Immature natural killer cell (primary cell): ENCODE measurements at regions not wholly inside any gene's neighbourhood (a gene's known extent, or its start where the extent isn't known, plus 50 kb on each side); places are given as distances from the start of the nearest gene placed in this dataset.
A peak's percentile ranks its signal among the peaks of the same experiment; 100 is the strongest.

Experiments used
- DNase-seq, 3 donors: peaks; one replicate each; pipeline ENCODE4 v3.0.0; 2022; ENCODE audit warnings: mixed read lengths in 1 of 3
- H3K27ac Mint-ChIP-seq, 6 donors: one replicate each; pipeline ENCODE4 v1.8.0; 2020; ENCODE audit warnings: mixed read lengths in 6 of 6, mild to moderate bottlenecking in 5 of 6, inconsistent platforms in 4 of 6, moderate library complexity in 3 of 6
- H3K27me3 Mint-ChIP-seq, 3 donors: one replicate each; pipeline ENCODE4 v1.8.0; 2020 to 2021; ENCODE audit warnings: low read depth in 3 of 3, mild to moderate bottlenecking in 3 of 3, mixed read lengths in 3 of 3, moderate library complexity in 3 of 3, inconsistent platforms in 1 of 3
- H3K36me3 Mint-ChIP-seq, 3 donors: one replicate each; pipeline ENCODE4 v1.8.0; 2020; ENCODE audit warnings: mixed read lengths in 3 of 3, inconsistent platforms in 2 of 3, mild to moderate bottlenecking in 2 of 3
- H3K4me1 Mint-ChIP-seq, 2 donors: one replicate each; pipeline ENCODE4 v1.8.0; 2020; ENCODE audit warnings: inconsistent platforms in 2 of 2, mild to moderate bottlenecking in 2 of 2, mixed read lengths in 2 of 2, moderate library complexity in 1 of 2
- H3K4me3 Mint-ChIP-seq, 5 donors: one replicate each; pipeline ENCODE4 v1.8.0; 2020; ENCODE audit warnings: mild to moderate bottlenecking in 5 of 5, mixed read lengths in 5 of 5, inconsistent platforms in 3 of 5, moderate library complexity in 3 of 5
- H3K9me3 Mint-ChIP-seq, 6 donors: one replicate each; pipeline ENCODE4 v1.8.0; 2020; ENCODE audit warnings: mild to moderate bottlenecking in 6 of 6, mixed read lengths in 6 of 6, inconsistent platforms in 4 of 6, moderate library complexity in 3 of 6

DNA sequence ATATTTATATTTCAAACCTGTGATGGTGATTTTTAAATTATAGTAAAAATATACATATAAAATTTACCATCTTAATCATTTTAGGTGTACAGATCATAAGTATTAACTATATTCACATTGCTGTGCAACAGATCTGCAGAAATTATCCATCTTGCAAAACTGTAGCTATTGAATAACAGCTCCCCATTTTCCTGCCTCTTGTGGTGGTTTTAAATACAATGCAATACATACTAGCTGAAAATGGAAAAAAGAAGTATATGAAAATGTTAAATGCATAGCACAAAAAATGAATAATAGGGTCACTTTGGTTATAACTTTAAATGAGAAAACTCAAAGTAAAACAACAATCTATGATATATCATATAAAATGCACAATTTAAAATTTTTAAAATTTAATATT, 130.9 kb upstream of the VPREB1 start:
- DNase-seq = no peak
- Mint-ChIP-seq H3K27ac (no peak overlapping the region), H3K4me1 (peaks cover 5 to 7% of the 10 kb centered on the region in 2 donors), H3K27me3 (peaks cover 0 to 8% (median 2%) of the 10 kb centered on the region in 3 donors), H3K36me3 (no peaks in the 10 kb centered on the region), H3K9me3 (no peaks in the 10 kb centered on the region), H3K4me3 (no peak overlapping the region)

DNA sequence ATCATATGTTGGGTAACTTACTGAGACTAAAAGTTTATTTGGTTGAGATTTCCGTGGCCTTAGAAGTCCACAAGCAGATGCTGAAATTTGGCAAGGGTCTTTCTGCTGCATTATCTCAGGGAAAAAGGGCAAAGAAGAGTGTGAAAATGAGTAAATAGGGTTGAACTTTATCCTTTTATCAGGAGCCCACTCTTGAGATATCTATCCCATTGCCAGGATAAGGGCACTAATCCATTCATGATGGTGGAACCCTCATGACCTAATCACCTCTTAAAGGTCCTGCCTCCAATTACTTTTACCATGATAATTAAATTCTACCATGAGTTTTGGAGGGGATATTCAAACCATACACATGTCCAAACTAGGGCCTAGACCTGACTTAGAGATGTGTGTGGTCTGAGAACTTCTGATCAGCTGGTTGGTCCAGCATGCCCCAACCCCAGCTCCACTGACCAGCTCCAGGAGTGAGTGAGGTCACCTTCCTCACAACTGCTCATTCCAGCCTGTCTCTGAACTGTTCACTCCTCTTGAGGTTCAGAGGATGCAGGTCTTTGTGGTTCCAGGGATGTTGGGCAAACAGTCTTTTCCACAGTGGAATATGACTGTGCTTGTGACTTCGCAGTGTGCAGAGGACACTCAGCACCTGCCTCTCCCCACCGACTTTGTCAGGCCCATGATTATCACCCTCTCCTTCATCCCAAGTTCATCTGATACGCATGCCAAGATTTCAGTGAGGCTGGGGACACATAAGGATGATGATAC, 130.1 kb upstream of the TOP3B start:
- H3K9me3 Mint-ChIP-seq = no peaks in the 10 kb centered on the region
- H3K27ac Mint-ChIP-seq = peak overlapping the region in 1 of 6 donors; percentile 12
- H3K4me1 Mint-ChIP-seq = peaks cover 0 to 7% of the 10 kb centered on the region in 2 donors
- H3K36me3 Mint-ChIP-seq = no peaks in the 10 kb centered on the region
- no peak overlapping the region for H3K4me3 Mint-ChIP-seq
- DNase-seq = no peak
- peaks cover 0 to 6% (median 0%) of the 10 kb centered on the region in 3 donors for H3K27me3 Mint-ChIP-seq

DNA sequence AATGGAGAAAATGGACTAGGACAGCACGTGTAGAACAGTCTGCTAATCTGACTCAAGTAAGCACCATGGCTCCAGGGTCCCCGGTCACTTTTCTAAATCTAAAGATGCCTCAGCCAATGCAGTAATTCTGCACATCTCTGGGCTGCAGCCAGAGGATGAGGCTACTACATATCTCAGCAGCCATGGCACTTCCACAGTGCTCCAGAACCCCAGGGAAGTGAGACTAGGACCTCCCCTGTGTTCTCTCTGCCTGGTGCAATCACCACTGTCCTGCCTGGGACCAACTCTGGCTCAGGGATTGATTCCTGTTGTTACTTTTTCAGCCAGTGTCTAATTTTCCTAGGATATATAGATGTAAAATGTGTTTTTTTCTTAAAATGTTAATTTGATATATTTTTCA, 129.4 kb upstream of the TOP3B start:
- peak overlapping the region in 1 of 6 donors; percentile 44 for H3K27ac Mint-ChIP-seq

DNA sequence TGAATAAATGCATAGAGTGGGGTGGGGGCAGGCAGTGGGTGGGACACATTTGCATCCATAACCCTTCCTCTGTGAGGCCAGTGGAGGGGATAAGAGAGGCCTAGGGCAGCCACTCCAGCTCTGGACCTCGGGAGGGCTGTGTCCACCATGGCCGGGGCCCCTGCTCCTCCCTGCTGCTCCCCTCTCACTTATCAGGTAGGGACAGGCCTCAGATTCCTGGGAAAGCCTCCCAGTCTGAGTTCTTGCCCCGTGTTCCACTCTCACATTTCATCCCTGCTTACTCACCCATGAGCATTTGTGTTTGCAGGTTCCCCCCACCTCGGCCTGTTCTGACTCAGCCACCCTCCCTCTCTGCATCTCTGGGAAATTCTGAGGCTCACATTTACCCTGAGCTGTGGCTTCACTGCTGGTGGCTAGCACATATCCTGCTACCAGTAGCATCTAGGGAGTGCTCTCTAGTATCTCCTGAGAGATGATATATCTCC, 128.7 kb upstream of the TOP3B start:
- Mint-ChIP-seq H3K4me3 (peak overlapping the region in 1 of 5 donors; percentile 53), H3K4me1 (peaks cover 0 to 7% of the 10 kb centered on the region in 2 donors)
- DNase-seq = no peak

More for the DNA sequence above, 129.4 kb upstream of the TOP3B start:
- no peaks in the 10 kb centered on the region for H3K36me3 Mint-ChIP-seq
- no peaks in the 10 kb centered on the region for H3K9me3 Mint-ChIP-seq
- no peak overlapping the region for H3K4me3 Mint-ChIP-seq
- peaks cover 0 to 7% of the 10 kb centered on the region in 2 donors for H3K4me1 Mint-ChIP-seq
- H3K27me3 Mint-ChIP-seq = peaks cover 0 to 6% (median 0%) of the 10 kb centered on the region in 3 donors
- DNase-seq = no peak

DNA sequence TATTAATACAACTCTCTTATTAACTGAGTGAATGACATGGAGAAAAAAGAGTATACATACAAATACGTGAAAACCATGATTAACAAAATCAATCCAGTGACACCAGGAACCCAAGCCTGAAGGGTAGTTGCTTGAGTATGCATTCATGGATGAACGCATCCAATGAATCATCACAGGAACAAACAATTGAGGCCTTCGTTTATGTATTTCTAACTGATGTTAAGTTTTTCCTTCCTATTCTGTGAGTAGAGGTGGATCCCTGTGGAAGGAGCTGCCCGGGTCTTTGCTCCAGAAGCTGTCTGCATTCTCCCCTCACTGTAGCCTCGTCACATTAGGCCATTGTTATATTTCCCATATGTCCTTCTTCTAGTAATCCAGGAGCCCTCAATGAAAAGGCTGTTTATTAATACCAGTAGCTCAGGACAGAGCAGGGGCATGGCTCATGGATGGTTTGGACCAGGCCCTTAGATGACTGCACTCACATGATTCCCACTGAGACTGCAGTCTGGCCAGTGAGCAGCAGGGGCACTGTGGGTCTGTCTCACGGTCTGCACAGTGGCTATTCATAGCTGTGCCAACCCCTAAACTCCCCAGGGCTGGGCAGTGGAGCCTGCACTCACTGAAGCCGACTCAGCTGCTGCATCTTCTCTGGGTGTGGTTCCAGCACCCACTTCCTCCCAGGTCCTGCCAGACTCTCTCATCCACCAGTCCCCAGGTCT, 128.1 kb upstream of the TOP3B start:
- peak overlapping the region in 1 of 6 donors; percentile 30 for H3K27ac Mint-ChIP-seq
- peaks cover 0 to 7% of the 10 kb centered on the region in 2 donors for H3K4me1 Mint-ChIP-seq
- no peaks in the 10 kb centered on the region for H3K9me3 Mint-ChIP-seq
- peaks cover 0 to 9% (median 0%) of the 10 kb centered on the region in 3 donors for H3K27me3 Mint-ChIP-seq
- peak in 1 of 3 donors; percentile 6 for DNase-seq
- H3K4me3 Mint-ChIP-seq = no peak overlapping the region
- H3K36me3 Mint-ChIP-seq = no peaks in the 10 kb centered on the region

More for the DNA sequence above, 128.7 kb upstream of the TOP3B start:
- peaks cover 0 to 9% (median 0%) of the 10 kb centered on the region in 3 donors for H3K27me3 Mint-ChIP-seq
- H3K9me3 Mint-ChIP-seq = no peaks in the 10 kb centered on the region
- H3K36me3 Mint-ChIP-seq = no peaks in the 10 kb centered on the region
- H3K27ac Mint-ChIP-seq = peak overlapping the region in 2 of 6 donors; percentile 44 to 61

DNA sequence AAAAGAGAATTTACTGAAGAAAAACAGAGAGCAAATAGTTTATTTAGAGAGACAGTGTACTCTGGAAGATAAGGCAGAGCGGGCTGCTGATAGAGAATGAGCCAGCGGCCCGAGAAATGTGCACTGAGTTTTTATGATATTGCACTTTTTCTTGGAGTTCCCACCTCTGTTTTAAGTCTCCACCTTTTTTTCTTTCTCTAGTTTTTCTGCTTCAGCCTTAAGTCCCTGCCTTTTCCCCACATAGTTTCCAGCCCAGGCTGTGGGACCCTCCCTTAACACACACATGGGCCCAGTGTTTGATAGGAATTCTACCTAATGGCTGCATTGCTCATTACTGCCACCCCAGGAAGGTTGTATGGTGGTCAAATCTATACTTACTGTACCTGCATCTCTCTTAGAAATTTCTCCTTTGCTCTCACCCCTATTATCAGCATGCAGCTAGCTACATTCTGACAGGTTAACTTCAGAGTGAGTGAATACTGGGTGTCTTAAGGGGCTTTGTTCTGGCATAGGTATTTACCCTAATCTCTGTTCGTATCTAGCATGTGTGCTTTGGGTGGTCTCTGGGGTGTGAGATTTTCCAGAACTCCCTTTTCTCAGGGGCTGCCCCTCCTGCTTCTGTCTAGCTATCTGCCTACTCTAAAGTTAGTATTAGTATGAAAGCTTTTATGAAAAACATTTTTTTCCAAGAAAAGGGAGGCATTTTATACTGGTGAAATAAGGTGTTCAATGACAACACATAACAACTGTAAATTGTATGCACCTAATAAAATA, 127.3 kb upstream of the TOP3B start:
- Mint-ChIP-seq H3K36me3 (no peaks in the 10 kb centered on the region), H3K4me3 (no peak overlapping the region), H3K27me3 (peaks cover 0 to 9% (median 0%) of the 10 kb centered on the region in 3 donors), H3K27ac (no peak overlapping the region), H3K9me3 (no peaks in the 10 kb centered on the region), H3K4me1 (peaks cover 0 to 7% of the 10 kb centered on the region in 2 donors)
- no peak for DNase-seq

DNA sequence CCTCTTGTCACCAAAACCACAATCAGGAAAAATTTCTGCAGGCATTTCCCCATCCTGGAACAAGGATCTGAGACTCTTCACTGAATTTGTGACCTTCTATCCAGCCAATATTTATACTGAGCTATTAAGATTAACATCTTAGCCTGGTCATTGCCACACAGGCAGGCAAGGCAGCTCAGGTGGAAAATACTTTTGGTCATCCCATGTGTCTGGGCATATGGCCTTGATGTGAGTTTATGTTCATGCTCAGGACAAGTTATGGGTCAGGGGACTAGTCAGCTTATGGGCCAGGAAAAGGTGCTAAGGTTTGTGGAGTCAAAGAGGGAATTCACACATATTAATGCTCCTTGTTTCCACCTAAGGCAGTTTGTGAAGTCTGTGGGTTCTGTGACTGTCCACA, 124.3 kb upstream of the TOP3B start:
- H3K36me3 Mint-ChIP-seq = no peaks in the 10 kb centered on the region

DNA sequence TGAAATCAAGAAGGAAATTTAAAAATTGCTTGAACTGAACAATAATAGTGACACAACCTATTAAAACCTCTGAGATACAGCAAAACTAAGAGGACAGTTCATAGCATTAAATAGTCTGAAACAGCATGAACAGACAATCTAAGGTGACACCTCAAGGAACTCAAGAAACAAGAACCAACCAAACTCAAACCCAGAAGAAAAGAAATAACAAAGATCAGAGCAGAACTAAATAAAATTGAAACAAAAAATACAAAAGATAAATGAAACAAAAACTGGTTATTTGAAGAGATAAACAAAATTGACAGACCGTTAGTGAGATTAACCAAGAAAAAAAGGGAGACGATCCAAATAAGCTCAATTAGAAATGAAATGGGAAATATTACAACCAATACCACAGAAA, 122.8 kb upstream of the TOP3B start:
- H3K36me3 Mint-ChIP-seq = no peaks in the 10 kb centered on the region
- H3K9me3 Mint-ChIP-seq = no peaks in the 10 kb centered on the region
- no peak overlapping the region for H3K4me3 Mint-ChIP-seq
- H3K4me1 Mint-ChIP-seq = no peaks in the 10 kb centered on the region
- peaks cover 0 to 5% (median 0%) of the 10 kb centered on the region in 3 donors for H3K27me3 Mint-ChIP-seq
- no peak for DNase-seq
- H3K27ac Mint-ChIP-seq = no peak overlapping the region

More for the DNA sequence above, 124.3 kb upstream of the TOP3B start:
- no peak overlapping the region for H3K4me3 Mint-ChIP-seq
- DNase-seq = no peak
- H3K9me3 Mint-ChIP-seq = no peaks in the 10 kb centered on the region
- peaks cover 0 to 7% of the 10 kb centered on the region in 2 donors for H3K4me1 Mint-ChIP-seq
- H3K27ac Mint-ChIP-seq = no peak overlapping the region
- peaks cover 0 to 6% (median 0%) of the 10 kb centered on the region in 3 donors for H3K27me3 Mint-ChIP-seq

DNA sequence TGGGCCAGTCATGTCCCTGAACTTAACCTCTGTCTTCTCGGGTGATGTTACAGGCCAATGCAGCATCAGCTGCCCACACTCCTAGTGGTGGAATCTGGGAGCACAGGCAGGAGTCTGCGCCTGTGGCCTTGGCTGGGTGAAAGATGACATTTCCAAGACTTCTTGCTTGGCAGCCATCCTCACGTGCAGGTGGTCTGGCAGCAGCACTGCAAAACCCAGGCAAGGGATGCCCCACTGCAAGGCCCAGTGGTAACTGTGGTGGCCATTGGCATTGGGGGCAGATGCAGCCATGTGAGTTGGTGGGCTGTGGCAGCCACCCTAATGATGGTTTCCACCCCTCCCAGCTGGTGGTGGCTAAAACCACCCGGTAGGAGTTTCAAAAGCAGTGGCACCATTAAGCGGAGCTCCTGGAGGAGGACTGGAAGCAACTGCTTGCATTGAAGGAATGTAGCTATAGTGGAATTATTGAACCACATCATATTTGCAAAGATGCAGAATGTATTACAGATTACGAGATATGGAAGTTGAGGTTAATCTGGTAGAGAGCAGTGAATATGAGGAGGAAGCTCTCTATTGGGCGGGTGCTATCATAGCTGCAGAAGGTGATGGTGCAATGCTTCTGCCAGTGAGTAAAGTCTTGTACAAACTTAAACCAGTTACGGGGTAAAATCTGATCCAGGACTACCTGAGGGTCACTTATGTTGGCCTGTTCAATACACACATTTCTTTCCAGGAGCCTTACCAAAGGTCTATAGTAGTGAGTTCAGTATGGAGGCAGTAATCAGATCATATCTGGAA, 120.7 kb upstream of the TOP3B start:
- Mint-ChIP-seq H3K27me3 (peaks cover 0 to 7% (median 0%) of the 10 kb centered on the region in 3 donors), H3K36me3 (no peaks in the 10 kb centered on the region), H3K4me3 (no peak overlapping the region), H3K4me1 (no peaks in the 10 kb centered on the region), H3K27ac (no peak overlapping the region), H3K9me3 (no peaks in the 10 kb centered on the region)
- no peak for DNase-seq

DNA sequence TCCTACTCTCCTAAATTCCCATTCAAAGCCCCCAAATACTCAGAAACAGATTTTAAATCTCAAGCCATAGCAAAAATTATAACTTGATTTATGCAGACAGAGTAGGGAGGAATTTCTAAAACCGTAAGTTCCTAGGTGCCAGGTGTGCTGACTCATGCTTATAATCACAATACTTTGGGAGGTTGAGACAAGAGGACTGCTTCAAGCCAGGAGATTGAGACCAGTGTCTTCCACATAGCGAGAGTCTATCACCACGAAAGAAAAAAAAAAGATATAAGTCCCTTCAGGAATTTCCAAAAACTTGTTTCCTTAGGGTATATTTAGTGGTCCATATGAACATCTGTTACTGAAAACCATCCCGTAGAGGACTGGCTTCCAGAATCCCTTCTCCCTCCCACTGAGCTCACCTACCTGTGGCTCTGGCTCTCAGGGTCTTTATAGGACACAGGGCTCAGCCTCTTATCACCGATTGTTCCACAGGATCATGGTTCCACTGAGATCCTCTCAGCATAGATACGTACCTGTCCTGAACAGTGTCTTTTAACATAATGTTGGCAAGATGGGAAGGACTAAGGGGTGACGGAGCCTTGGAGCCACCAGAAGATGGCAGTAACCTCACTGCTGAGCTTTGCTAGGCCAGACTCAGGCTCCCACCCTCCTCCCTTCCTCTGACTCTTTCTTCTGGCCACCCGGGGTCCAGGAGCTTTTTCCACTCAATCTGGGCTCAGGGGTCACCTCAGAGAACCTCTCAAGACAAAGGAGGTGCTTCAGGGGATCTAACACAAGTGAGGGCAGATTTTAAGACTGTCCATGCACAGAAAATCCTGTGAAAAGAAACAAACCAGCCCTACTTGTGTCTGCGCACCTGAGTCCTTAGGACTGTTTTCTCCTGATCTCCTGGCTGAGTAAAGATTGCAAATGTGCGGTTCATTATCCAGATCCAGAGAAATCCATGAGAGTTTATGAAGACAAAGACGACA, 117.5 kb upstream of the TOP3B start:
- H3K4me3 Mint-ChIP-seq = no peak overlapping the region
- no peak overlapping the region for H3K27ac Mint-ChIP-seq
- no peaks in the 10 kb centered on the region for H3K9me3 Mint-ChIP-seq
- H3K4me1 Mint-ChIP-seq = no peaks in the 10 kb centered on the region
- H3K36me3 Mint-ChIP-seq = no peaks in the 10 kb centered on the region
- H3K27me3 Mint-ChIP-seq = peaks cover 2 to 8% (median 4%) of the 10 kb centered on the region in 3 donors
- DNase-seq = no peak

DNA sequence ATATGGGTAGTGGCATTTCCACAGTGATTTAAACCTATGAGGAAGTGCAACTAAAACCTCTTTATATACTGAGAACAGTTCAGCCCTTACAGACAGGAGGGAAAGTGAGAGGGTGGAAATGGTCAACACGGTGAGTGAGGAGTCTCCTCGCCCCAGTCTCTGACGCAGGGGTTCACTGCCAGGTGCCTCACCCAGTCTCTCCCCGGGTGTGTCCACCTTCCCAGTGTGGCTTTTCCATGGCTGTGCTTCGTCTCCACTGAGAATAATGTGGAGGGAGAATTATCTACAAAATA, 116.6 kb upstream of the TOP3B start:
- no peak overlapping the region for H3K4me3 Mint-ChIP-seq
- DNase-seq = no peak
- no peaks in the 10 kb centered on the region for H3K9me3 Mint-ChIP-seq
- H3K27ac Mint-ChIP-seq = no peak overlapping the region
- H3K27me3 Mint-ChIP-seq = peaks cover 4 to 10% (median 8%) of the 10 kb centered on the region in 3 donors
- no peaks in the 10 kb centered on the region for H3K36me3 Mint-ChIP-seq
- no peaks in the 10 kb centered on the region for H3K4me1 Mint-ChIP-seq

DNA sequence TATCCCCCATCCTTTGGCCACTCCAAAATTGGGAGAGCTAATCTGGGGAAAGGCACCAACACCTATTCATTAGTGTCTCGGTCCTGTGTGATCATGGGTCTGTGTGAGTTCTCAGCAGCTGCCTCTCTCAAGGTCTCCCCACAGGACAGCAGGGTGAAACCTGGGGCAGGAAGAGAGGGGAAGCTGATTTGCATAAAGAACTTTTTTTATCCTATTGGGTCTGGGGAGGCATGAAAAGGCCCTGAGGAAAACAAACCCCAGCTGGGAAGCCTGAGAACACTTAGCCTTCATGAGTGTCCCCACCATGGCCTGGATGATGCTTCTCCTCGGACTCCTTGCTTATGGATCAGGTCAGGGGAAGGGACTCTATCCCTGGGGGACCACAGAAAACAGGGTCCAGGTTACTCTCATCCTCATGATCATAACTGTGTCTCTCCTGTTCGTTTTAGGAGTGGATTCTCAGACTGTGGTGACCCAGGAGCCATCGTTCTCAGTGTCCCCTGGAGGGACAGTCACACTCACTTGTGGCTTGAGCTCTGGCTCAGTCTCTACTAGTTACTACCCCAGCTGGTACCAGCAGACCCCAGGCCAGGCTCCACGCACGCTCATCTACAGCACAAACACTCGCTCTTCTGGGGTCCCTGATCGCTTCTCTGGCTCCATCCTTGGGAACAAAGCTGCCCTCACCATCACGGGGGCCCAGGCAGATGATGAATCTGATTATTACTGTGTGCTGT, 116.0 kb upstream of the TOP3B start:
- no peak for DNase-seq
- no peaks in the 10 kb centered on the region for H3K9me3 Mint-ChIP-seq
- H3K27me3 Mint-ChIP-seq = peaks cover 4 to 13% (median 8%) of the 10 kb centered on the region in 3 donors
- peak overlapping the region in 1 of 6 donors; percentile 41 for H3K27ac Mint-ChIP-seq
- no peak overlapping the region for H3K4me3 Mint-ChIP-seq
- no peaks in the 10 kb centered on the region for H3K36me3 Mint-ChIP-seq
- no peaks in the 10 kb centered on the region for H3K4me1 Mint-ChIP-seq
